ENCODE measurements at regions not wholly inside any gene's neighbourhood (a gene's known extent, or its start where the extent isn't known, plus 50 kb on each side); places are given as distances from the start of the nearest gene placed in this dataset.
A peak's percentile ranks its signal among the peaks of the same experiment; 100 is the strongest.

- Histone ChIP-seq H2AK5ac (ENCODE audit: insufficient read length, low read length) (no peak overlapping the region), H3K23ac (ENCODE audit: insufficient read length, low read depth, low read length) (no peak overlapping the region), H3K56ac (ENCODE audit: insufficient read length, low read depth, low read length) (no peak overlapping the region), H2AFZ (ENCODE audit: low read length) (no peak overlapping the region), H3T11ph (ENCODE audit: low read length) (no peak overlapping the region), H3K79me2 (ENCODE audit: insufficient read depth, low read length) (no peaks in the 10 kb centered on the region), H3K27me3 (ENCODE audit: insufficient read depth, low read length) (no peaks in the 10 kb centered on the region), H4K5ac (ENCODE audit: insufficient read length, low read depth, low read length) (no peak overlapping the region), H3K9me3 (ENCODE audit: control insufficient read depth, low read depth, low read length) (no peaks in the 10 kb centered on the region), H4K8ac (replicated peaks; ENCODE audit: insufficient read length, low read depth, low read length) (no peak overlapping the region), H3K79me1 (ENCODE audit: insufficient read depth, low read depth, low read length, poor library complexity, severe bottlenecking) (no peaks in the 10 kb centered on the region), H2BK120ac (ENCODE audit: low read depth, low read length, poor library complexity, severe bottlenecking) (peak overlapping the region; percentile 87), H3K27ac (ENCODE audit: insufficient read length, low read depth, low read length) (no peak overlapping the region), H3K14ac (ENCODE audit: insufficient read depth, low read length) (no peak overlapping the region; the same call in 1 of the 2 replicates), H2BK15ac (ENCODE audit: low read depth, low read length) (no peak overlapping the region), H3K4me1 (ENCODE audit: insufficient read depth, low read length) (peaks cover 12% of the 10 kb centered on the region; the same call in 1 of the 2 replicates), H3K23me2 (ENCODE audit: insufficient read length, low read depth, low read length, poor library complexity, severe bottlenecking) (no peaks in the 10 kb centered on the region), H2BK5ac (ENCODE audit: insufficient read length, low read length) (no peak overlapping the region), H4K91ac (ENCODE audit: insufficient read length, low read depth, low read length) (no peak overlapping the region), H2BK12ac (ENCODE audit: insufficient read length, low read depth, low read length) (no peak overlapping the region), H2BK20ac (ENCODE audit: low read depth, low read length, poor library complexity, severe bottlenecking) (no peak overlapping the region), H3K4me2 (ENCODE audit: insufficient read depth, insufficient read length, low read length) (no peak overlapping the region), H3K4ac (ENCODE audit: low read depth, low read length) (no peak overlapping the region; the same call in 1 of the 2 replicates), H4K20me1 (ENCODE audit: control insufficient read depth, insufficient read depth, insufficient read length) (no peaks in the 10 kb centered on the region), H3K9ac (ENCODE audit: extremely low read depth, insufficient read length, low read length) (no peak overlapping the region), H3K18ac (ENCODE audit: insufficient read length, low read depth, low read length) (no peak overlapping the region)
- no peak for TF ChIP-seq CTCF (conservative IDR thresholded peaks at IDR 0.05)
- DNase-seq: no peak
- Mint-ChIP-seq H3K36me3 (ENCODE audit: insufficient read depth in 1 of 3, low read depth in 3 of 3) (peaks cover 0 to 4% (median 2%) of the 10 kb centered on the region in 3 experiments; a peak in 3 of 7 replicates), H3K4me3 (peak overlapping the region in 1 of 2 experiments; percentile 4; a peak in 2 of 5 replicates), H3K4me1 (peaks cover 39 to 40% of the 10 kb centered on the region in 2 experiments), H3K27ac (peak overlapping the region; percentile 66 to 95 (median 71)), H3K9me3 (no peaks in the 10 kb centered on the region; a peak in 1 of 5 replicates), H3K27me3 (ENCODE audit: low read depth) (no peaks in the 10 kb centered on the region)
- no CpG with 5 or more reads among the region's 1 CpG for WGBS (ENCODE audit: extremely low coverage, insufficient read length, low lambda C conversion rate)
These were observed 71.6 kb upstream of the AKIP1 start for GRCh38 chr11:8839306-8839956.

Measured in H9 (cell line).